Stimulated activated CD8-positive, alpha-beta memory T cell treated with anti-CD3 and anti-CD28 coated beads, Interleukin-2, amount 100 ng/mL, for 1 hour (primary cell): ENCODE measurements at regions not wholly inside any gene's neighbourhood (a gene's known extent, or its start where the extent isn't known, plus 50 kb on each side); places are given as distances from the start of the nearest gene placed in this dataset.
"Not testable (repeated sequence)": the region's sequence is repeated elsewhere in the genome, so short reads cannot be mapped to it uniquely, and the experiment has no call there.

Experiments used
- DNase-seq, 2 donors: peaks; one replicate each; pipeline ENCODE4 v3.0.0-alpha.2; 2020; ENCODE audit warnings: low read depth in 2 of 2

DNA sequence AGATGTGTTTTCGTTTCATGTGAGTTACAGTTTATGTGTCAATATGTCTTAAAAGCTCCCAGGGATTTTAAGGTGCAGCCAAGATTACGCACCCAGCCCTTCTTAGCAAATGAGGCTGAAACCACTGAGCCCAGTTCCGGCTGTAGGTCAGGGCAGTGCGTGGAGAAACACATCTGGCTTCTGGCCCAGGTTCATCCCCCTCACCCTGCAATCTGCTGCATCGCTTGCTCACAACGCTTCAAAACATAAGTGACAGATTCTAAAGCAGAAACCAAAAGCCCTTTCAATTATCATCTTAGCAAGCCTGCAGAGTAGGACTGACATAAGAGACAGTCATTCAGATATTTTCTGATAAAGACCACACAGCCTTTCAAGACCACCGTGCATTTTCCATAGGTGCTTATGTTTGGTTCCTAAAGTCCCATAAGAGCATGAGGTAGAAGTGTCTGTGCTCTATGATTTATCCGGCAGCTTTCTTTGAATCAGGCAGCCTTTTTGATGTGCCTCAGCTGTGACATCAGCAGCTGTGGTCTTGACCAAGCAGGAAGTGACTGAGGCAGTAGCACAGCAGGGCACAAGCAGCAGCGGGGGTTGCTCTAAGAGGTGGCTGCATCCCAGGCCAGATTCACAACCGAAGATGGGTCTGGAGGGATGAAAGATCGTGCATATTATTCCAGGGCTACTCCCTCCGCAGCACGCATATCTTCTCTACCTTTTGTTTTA is 72.1 kb upstream of the LYZL2 start:
- DNase-seq, result peak; percentile 41 to 44

DNA sequence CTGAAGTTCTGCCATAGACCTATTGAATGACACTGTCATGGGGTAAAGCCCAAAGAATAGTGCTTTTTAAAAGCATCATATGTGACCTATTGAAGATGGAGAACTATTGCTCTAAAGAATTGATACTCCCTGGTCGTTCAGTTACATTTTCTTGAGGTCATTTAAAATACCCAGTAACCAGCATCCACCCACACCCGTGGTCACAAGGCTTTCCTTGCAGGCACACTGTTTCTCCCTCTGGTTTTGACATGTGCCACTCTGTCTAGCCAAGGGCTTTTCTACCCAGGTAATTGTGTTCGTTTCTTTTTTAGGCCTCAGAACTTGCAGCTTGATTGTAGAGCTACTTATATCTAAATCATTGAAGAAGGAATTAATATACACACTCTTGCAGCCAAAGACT is 68.3 kb upstream of the LYZL2 start:
- no peak for DNase-seq

DNA sequence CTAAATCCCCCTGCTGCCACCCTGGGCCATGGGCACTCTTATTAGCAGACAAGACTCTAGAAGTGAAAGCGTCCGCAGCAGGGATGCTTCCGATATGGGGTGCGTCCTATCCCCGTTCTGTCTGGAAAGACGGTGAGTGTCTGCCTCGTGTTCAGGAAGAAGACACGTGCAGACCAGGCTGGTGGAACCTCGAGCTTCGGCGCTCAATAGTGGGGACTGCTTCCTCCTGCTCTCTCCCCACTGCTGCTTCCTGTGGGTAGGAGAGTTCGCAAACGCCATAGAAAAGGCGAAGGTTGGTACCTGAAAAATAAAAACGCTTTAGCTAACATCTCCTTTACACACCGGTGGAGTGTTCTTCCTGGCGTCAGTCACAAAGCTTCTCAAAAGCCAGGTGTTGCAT is 67.7 kb upstream of the LYZL2 start:
- DNase-seq, result not testable (repeated sequence)

DNA sequence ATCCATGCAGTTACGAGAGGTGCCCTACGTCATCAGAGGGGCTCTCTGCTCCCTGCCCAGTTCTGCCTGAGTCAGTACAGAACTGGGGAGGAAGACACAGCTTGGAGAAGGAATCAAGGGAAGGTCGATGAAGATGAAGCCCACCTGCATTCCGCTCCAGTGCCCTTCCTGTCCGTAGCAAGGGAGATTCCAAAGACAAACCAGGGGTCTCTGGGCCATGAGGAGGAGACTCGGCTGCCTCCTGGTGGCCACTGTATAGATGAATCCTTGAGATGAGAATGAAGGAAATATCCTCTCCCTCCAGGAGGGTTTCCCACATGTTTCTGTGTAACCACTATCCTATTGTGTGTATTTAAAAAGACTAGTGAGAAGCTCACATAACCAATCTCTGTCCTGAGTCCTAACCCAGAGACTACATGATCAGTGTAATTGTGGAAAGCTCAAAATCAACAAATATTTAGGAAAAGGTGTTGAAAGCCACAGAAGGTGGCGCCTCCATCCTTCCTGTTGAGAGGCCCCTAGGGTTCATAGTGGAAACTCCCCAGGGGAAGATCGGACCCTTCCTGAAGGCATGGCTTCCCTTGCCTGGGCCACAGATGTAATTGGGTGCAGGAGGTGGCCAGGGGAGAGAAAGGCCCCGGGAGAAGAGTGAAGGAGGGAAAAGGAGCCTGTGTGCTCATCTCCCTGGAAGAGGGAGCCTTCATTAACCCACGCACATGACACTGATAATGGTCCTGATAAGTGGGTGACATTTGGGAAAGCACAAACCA is 67.0 kb upstream of the LYZL2 start:
- not testable (repeated sequence) for DNase-seq

DNA sequence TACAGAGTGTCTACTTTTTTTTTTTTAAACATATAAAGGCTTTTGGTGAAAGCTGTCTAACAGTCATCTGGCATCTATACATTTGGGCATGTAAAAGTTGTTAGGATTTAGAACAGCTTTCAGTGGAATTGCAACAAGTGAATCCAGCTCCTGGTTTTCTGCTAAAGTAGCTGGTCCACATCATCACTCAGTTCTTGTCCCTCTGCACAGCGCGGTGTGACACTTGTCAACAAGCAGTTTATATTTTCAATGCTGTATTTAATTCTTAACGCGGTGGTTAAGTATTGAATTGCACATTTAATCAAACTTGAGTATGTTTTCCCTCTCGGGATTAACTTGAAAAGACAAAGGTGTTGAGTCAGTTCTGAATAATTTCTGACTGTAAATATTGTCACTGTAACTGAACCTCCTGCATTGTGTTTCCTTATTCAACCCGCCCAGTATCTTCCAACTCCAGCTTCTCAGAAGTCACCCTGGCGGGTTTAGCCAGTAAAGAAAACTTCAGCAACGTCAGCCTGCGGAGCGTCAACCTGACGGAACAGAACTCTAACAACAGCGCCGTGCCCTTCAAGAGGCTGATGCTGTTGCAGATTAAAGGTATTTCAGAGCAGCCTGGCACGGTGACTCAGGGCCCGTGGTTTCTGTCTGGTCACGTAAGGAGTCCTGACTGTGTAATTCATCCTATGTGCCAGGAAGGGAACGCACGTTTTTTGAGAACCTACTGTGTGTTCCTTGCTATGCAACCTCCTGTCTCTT is 66.1 kb upstream of the LYZL2 start:
- DNase-seq, result peak in 1 of 2 donors; percentile 43

DNA sequence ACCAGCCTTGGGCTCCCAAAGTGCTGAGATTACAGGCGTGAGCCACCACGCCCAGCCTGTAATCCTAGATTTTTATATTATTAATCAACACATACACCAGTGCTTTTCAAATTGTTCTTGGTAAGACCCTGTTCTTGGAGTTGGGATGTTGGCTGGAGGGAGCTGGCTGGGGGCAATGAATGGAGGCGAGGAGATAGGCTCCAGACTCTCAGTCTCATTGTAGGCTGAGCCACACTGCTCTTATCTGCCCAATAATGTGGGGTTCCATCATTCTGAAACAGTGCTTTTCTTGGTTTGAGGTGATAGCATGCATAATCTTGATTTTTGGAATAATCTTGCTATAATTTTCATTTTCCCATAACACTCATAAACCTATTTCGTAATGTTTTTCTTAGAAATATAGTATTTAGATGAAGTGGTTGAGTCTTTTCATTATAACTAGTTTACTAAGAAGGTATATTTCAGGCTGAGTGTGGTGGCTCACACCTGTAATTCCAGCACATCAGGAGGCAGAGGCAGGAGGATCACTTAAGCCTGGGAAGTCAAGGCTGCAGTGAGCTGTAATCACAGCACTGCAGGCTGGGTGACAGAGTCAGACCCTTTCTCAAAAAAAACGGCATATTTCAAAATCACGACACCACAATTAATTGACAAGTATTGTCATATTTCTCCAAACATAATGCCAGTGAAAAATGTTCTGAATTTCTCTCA is 65.1 kb upstream of the LYZL2 start:
- no peak for DNase-seq

DNA sequence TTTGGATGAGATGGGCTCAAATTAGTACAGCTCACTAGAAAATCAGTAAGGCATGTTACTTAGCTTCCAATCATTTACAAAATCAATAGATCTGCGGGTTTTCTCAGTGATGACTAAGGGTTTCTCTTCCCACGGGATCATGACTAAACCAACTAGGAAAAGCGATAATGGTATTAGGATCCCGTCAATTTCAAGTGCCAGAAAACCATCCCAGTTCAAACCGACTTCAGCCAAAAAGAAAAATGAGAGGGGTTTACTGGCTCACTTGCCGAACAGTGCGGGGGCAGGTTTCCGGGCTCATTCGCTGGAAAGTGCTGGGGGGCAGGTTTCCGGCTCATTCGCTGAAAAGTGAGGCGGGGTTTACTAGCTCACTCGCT is 62.1 kb upstream of the LYZL2 start:
- DNase-seq, result no peak

DNA sequence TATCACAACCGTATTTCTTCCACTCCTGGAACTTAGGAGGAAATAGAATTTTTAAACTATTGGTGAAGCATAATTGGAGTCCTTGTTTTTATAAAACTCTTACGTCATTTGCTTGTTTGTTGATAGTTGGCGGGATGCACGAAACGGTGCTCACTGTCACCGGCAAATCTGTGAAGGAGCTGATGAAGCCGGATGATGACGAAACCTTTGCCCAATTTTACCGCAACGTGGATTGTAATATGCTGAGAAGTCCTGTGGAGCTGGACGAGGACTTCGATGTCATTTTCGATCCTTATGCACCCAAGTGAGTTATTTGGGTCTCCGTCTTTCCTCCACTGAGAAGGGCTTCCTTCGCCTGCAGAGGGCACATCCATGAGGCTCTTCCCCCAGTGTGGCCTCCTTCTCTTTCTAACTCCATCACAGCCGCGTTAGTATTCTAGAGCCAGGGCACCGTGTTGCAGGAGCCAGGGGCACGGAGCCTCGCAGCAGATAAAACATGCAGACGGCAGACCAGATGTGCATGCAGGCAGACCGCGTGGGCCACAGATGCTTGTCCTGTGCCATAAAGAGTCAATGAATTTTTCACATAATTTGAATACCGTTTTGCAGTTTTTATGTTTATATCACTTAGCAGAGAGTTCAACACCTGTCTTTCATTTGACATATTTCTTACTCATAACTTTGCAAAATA is 61.5 kb upstream of the LYZL2 start:
- not testable (repeated sequence) for DNase-seq

DNA sequence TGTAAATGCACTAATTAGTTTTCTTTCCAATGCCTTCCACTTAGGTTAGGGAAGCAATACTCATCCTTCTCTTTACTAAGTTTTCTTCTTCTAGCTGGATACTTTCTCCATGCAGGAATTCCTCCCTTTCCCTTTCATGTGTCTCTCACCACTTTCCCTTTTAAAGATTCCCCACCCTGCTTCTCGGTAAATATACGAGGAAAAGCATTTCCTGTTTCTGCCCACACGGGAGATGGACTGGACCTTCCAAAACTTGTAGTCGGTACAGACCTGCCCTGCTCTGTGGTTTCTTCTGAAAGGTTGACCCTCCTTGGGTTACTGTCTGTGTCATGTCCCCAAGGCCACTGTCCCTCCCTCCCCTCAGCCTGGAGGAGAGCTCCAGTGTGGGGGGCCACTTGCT is 58.9 kb upstream of the LYZL2 start:
- no peak for DNase-seq

DNA sequence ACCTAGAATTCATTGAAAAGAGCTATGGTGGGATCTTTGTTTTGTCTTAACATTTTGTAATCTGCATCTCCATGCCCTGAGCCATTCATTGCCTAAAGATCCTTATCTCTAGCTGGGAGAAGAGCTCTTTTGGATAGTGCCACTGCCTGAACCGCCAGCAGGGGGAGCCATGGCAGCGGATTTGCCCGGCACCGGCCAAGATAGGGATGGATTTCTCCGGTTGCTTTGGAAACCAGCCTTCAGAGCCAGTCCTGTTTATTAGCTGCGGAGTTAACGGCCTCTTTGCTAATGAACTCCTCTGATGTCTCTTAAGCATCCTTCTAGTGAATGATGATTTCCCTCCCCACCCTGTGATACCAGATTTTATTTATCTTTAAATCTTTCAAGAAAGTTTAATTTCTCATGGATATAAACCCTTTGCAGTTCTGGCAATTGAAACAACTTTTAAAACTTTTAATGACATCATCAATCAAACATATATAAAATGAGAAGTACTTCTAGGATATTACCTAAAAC is 58.2 kb upstream of the LYZL2 start:
- DNase-seq, result peak; percentile 66 to 68

DNA sequence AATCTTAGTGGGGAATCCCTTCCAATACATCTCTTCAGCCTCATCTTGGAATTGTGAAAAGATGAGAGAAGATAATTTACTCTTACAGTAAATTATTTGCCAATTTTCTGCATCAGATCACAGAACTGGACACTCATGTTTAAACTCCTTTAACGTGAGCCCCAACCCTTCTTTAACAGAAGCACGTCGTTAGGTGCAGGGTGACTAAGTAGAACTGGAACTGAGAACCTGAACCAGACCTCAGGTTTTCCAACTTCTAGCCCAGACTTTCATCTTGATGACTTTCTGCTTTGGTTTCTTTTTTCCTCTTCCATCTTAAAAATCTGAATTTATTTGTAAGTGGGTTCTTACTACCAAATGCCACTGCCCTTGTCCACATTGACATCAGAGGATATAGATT is 57.2 kb upstream of the LYZL2 start:
- DNase-seq, result no peak

DNA sequence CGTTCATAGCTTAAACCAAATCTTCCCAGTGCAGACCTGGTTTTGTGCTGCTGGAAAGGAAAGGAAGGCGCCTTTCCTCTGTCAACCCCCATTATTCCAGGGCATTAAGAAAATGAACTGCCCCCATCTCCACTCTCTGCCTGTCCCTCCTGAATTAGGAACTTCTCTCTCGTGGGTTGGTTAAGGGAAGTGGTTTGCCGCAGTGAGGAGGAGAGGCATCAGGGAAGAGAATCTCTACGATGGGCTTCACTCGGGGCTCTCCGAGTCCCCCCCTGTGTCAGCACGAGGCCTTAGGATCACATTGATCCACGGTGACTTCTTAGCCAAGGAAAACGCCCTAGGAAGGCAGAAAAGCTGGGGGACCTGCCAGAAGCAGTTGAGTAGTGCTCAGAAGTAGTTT is 53.9 kb upstream of the LYZL2 start:
- no peak for DNase-seq

DNA sequence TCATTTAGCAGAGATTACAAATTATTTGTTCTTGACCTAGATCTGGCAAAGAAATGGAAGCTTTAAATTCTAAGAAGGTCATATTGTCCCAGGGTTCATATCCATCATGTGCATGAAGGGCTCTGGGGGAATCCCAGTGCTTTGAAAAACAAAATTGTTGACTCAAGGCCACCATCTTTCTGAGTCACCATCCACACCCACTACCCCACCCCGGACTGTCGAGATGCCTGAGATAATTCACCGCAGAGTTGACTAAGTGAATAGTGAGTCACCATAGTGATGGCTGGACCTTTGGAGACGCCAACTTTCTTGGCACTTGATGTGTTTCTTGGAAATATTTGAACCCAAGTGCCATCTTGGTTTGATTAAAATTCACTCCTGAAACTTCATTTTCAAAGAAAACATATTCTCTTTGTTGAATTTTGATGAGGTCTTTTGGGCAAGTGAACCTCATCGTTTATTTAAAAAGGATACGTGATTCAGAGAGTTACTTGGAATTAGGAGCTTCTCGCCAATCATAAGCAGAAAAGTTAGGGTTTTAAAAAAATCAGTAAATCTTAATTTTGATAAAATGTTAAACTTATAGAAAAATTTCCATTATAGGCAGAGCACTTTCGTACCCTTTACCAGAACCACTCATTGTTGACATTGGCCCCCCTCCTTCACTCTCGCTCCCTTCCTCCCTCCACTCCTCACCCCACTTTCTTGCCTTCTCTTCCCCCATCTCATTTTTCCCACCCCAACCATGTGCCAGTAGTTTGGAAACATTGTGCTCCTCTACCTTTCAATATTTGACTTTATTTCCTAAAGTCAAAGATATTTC is 53.0 kb upstream of the LYZL2 start:
- DNase-seq, result peak in 1 of 2 donors; percentile 38

DNA sequence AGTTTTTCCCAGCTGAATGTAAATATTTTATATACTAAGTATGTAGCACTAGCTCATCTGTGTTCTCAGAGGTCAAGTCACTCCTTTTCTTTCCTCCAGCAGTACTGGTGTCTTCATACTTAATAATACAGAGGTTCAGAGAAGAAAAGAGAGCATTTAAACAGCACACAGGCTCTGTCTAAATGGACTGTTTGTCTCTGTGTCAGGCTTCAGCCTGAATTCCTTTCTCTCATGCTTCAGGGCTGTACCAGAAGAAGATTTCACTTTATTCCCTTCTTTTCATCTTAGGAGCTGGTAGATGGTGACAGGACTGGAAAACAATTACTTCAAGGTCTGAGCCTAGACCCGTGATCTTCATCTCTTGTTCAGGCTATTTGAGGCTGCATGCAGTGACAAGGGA is 51.4 kb upstream of the LYZL2 start:
- DNase-seq, result no peak
